ENCODE measurements at regions not wholly inside any gene's neighbourhood (a gene's known extent, or its start where the extent isn't known, plus 50 kb on each side); places are given as distances from the start of the nearest gene placed in this dataset.
A peak's percentile ranks its signal among the peaks of the same experiment; 100 is the strongest.

DNA sequence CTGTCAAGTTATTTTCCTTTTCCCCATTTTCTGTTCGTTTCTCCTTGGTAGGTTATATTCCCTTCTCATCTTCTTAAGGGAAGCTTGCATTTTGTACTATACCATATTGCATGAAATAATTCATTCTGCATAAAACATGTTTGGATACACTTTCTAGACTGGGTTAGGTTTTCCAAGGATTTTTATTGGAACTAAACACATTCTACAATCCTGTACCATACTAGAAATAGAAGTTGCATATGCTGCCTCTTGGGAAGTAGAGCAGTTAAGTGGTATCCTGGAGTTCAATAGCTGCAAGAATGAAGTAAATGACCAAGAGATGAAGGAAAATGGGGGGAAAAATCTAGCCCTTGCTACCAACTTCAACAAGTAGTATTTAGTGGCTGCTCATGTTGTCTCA, 393.7 kb upstream of the SLIT2 start:
- FAIRE-seq (no peak), DNase-seq (no peak)
- Histone ChIP-seq H3K9me3 (ENCODE audit: control insufficient read depth in 2 of 3, insufficient read depth in 1 of 3, low read length in 3 of 3) (no peaks in the 10 kb centered on the region), H3K27me3 (ENCODE audit: control insufficient read depth, insufficient read depth, low read length) (no peaks in the 10 kb centered on the region), H3K27ac (ENCODE audit: low read depth in 2 of 2, low read length in 2 of 2) (no peak overlapping the region), H3K9ac (ENCODE audit: low read length in 3 of 3) (no peak overlapping the region), H3K36me3 (ENCODE audit: control insufficient read depth in 2 of 3, insufficient read depth in 3 of 3, low read length in 3 of 3) (no peaks in the 10 kb centered on the region), H3K4me3 (ENCODE audit: low read length in 3 of 3) (no peak overlapping the region), H3K4me1 (ENCODE audit: control insufficient read depth in 2 of 3, insufficient read depth in 2 of 3, low read depth in 1 of 3, low read length in 3 of 3) (peaks cover 0 to 29% (median 2%) of the 10 kb centered on the region in 3 donors)
- TF ChIP-seq, protein P1, sequence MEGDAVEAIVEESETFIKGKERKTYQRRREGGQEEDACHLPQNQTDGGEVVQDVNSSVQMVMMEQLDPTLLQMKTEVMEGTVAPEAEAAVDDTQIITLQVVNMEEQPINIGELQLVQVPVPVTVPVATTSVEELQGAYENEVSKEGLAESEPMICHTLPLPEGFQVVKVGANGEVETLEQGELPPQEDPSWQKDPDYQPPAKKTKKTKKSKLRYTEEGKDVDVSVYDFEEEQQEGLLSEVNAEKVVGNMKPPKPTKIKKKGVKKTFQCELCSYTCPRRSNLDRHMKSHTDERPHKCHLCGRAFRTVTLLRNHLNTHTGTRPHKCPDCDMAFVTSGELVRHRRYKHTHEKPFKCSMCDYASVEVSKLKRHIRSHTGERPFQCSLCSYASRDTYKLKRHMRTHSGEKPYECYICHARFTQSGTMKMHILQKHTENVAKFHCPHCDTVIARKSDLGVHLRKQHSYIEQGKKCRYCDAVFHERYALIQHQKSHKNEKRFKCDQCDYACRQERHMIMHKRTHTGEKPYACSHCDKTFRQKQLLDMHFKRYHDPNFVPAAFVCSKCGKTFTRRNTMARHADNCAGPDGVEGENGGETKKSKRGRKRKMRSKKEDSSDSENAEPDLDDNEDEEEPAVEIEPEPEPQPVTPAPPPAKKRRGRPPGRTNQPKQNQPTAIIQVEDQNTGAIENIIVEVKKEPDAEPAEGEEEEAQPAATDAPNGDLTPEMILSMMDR (IDR thresholded peaks at IDR 0.05; ENCODE audit: borderline replicate concordance, extremely low read depth, insufficient read depth) = no peak
- intact Hi-C loops (cut with DNase I) = no loop called here

DNA sequence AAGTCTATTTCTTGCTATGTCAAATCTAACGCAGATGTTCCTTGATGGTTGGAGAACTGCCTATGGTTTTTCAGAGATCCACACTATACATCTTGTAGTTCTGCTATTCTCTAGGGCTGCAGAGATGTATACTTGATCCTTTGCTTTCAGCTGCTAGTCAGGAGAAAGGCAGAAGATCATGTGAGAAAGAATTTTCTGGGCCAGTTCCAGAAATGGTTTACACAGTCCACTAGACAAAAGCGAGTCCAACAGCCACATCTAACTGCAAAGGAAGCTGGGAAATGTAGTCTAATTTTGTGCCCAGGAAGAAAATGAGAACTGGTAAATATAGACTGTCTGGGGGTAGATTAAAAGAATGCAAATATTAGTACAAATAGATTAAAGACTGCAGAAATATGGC, 394.3 kb upstream of the SLIT2 start:
- Histone ChIP-seq H3K36me3 (ENCODE audit: control insufficient read depth in 2 of 3, insufficient read depth in 3 of 3, low read length in 3 of 3) (no peaks in the 10 kb centered on the region), H3K4me3 (ENCODE audit: low read length in 3 of 3) (no peak overlapping the region), H3K9me3 (ENCODE audit: control insufficient read depth in 2 of 3, insufficient read depth in 1 of 3, low read length in 3 of 3) (no peaks in the 10 kb centered on the region), H3K27ac (ENCODE audit: low read depth in 2 of 2, low read length in 2 of 2) (peak overlapping the region in 1 of 2 donors; percentile 44), H3K9ac (ENCODE audit: low read length in 3 of 3) (no peak overlapping the region), H3K27me3 (ENCODE audit: control insufficient read depth, insufficient read depth, low read length) (no peaks in the 10 kb centered on the region), H3K4me1 (ENCODE audit: control insufficient read depth in 2 of 3, insufficient read depth in 2 of 3, low read depth in 1 of 3, low read length in 3 of 3) (peaks cover 0 to 29% (median 2%) of the 10 kb centered on the region in 3 donors)
- TF ChIP-seq, protein P1 (IDR thresholded peaks at IDR 0.05; ENCODE audit: borderline replicate concordance, extremely low read depth, insufficient read depth) = no peak
- FAIRE-seq = peak; percentile 56
- peak in 2 of 5 donors; percentile 11 to 34 for DNase-seq
- intact Hi-C loops (cut with DNase I) = no loop called here

DNA sequence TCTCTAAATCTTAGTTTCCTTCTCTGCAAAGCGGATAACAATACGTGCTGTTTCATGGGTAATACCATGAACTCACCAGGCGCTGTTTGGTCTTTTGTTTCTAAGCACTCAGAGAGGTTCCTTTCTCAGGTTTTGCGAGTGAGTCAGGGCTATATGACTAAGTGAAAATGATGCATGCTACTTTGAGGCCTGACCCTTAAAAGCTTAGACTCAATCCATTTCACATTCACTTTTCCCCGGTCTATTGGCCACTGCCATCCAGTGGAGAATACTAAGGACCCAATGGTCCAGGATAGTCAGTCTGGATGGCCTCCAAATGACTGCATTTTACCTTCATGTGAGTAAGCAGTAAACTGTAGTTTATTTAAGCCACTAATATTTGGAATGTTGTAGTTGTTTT, 400.8 kb upstream of the SLIT2 start:
- DNase-seq (no peak), FAIRE-seq (no peak)
- H3K27ac ChIP-seq (ENCODE audit: low read depth in 2 of 2, low read length in 2 of 2) = no peak overlapping the region
- TF ChIP-seq, protein P1 (IDR thresholded peaks at IDR 0.05; ENCODE audit: borderline replicate concordance, extremely low read depth, insufficient read depth) = no peak
- intact Hi-C loops (cut with DNase I) = no loop called here
- H3K36me3 ChIP-seq (ENCODE audit: control insufficient read depth in 2 of 3, insufficient read depth in 3 of 3, low read length in 3 of 3) = no peaks in the 10 kb centered on the region
- H3K9me3 ChIP-seq (ENCODE audit: control insufficient read depth in 2 of 3, insufficient read depth in 1 of 3, low read length in 3 of 3) = no peaks in the 10 kb centered on the region
- H3K4me3 ChIP-seq (ENCODE audit: low read length in 3 of 3) = no peak overlapping the region
- H3K27me3 ChIP-seq (ENCODE audit: control insufficient read depth, insufficient read depth, low read length) = no peaks in the 10 kb centered on the region
- H3K4me1 ChIP-seq (ENCODE audit: control insufficient read depth in 2 of 3, insufficient read depth in 2 of 3, low read depth in 1 of 3, low read length in 3 of 3) = peaks cover 0 to 15% (median 0%) of the 10 kb centered on the region in 3 donors
- no peak overlapping the region for H3K9ac ChIP-seq (ENCODE audit: low read length in 3 of 3)

DNA sequence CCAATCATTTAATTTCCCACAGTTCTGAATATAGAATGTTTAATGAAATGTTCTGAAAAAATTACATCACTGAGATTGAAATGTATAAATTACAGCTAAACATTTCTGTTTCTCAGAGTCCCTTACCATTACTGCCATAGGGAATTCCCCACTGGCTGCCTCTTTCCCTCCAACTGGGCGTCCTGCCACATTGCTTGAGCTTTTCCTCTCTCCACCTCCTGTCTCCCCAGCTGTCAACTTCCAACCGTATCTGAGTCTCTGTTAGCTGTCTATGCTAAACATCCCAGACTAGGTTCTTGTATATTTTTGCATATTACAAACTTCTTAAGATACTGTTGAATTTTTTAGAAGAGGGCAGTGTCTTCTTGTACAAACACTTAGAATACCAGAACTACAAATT, 407.3 kb upstream of the SLIT2 start:
- Histone ChIP-seq H3K9ac (ENCODE audit: low read length in 3 of 3) (no peak overlapping the region), H3K9me3 (ENCODE audit: control insufficient read depth in 2 of 3, insufficient read depth in 1 of 3, low read length in 3 of 3) (no peaks in the 10 kb centered on the region), H3K4me3 (ENCODE audit: low read length in 3 of 3) (no peak overlapping the region), H3K36me3 (ENCODE audit: control insufficient read depth in 2 of 3, insufficient read depth in 3 of 3, low read length in 3 of 3) (no peaks in the 10 kb centered on the region), H3K4me1 (ENCODE audit: control insufficient read depth in 2 of 3, insufficient read depth in 2 of 3, low read depth in 1 of 3, low read length in 3 of 3) (peaks cover 0 to 7% (median 0%) of the 10 kb centered on the region in 3 donors), H3K27ac (ENCODE audit: low read depth in 2 of 2, low read length in 2 of 2) (no peak overlapping the region), H3K27me3 (ENCODE audit: control insufficient read depth, insufficient read depth, low read length) (no peaks in the 10 kb centered on the region)
- FAIRE-seq (no peak), DNase-seq (no peak)
- intact Hi-C loops (cut with DNase I) = no loop called here
- TF ChIP-seq, protein P1 (IDR thresholded peaks at IDR 0.05; ENCODE audit: borderline replicate concordance, extremely low read depth, insufficient read depth) = no peak

All from kidney (tissue), 13 donors.